ENCODE measurements at regions not wholly inside any gene's neighbourhood (a gene's known extent, or its start where the extent isn't known, plus 50 kb on each side); places are given as distances from the start of the nearest gene placed in this dataset.
A peak's percentile ranks its signal among the peaks of the same experiment; 100 is the strongest.

- DNase-seq (ENCODE audit: low read depth), result no peak
- no peak for TF ChIP-seq CTCF (conservative IDR thresholded peaks at IDR 0.05; ENCODE audit: low read depth, low read length)
- no peak overlapping the region for H3K4me3 ChIP-seq (ENCODE audit: low read length)
These were observed 106.5 kb upstream of the RAB11FIP2 start for GRCh38 chr10:118153287-118153686.

GRCh38 chr10:118151461-118151860 is 104.7 kb upstream of the RAB11FIP2 start:
- peak; percentile 59 for DNase-seq (ENCODE audit: low read depth)

GRCh38 chr10:118148247-118148646 is 101.5 kb upstream of the RAB11FIP2 start:
- no peak for TF ChIP-seq CTCF (conservative IDR thresholded peaks at IDR 0.05; ENCODE audit: low read depth, low read length)
- no peak overlapping the region for H3K4me3 ChIP-seq (ENCODE audit: low read length)
- DNase-seq (ENCODE audit: low read depth), result no peak

More at GRCh38 chr10:118151461-118151860, 104.7 kb upstream of the RAB11FIP2 start:
- no peak overlapping the region for H3K4me3 ChIP-seq (ENCODE audit: low read length)
- TF ChIP-seq CTCF (conservative IDR thresholded peaks at IDR 0.05; ENCODE audit: low read depth, low read length), result no peak

- H3K4me3 ChIP-seq (ENCODE audit: low read length), result no peak overlapping the region
- no peak for DNase-seq (ENCODE audit: low read depth)
- no peak for TF ChIP-seq CTCF (conservative IDR thresholded peaks at IDR 0.05; ENCODE audit: low read depth, low read length)
These were observed 98.5 kb upstream of the RAB11FIP2 start for GRCh38 chr10:118145256-118145655.

- DNase-seq (ENCODE audit: low read depth), result no peak
- TF ChIP-seq CTCF (conservative IDR thresholded peaks at IDR 0.05; ENCODE audit: low read depth, low read length), result no peak
- no peak overlapping the region for H3K4me3 ChIP-seq (ENCODE audit: low read length)
These were observed 94.7 kb upstream of the RAB11FIP2 start for GRCh38 chr10:118141471-118141870.

- TF ChIP-seq CTCF (conservative IDR thresholded peaks at IDR 0.05; ENCODE audit: low read depth, low read length), result no peak
- no peak overlapping the region for H3K4me3 ChIP-seq (ENCODE audit: low read length)
- DNase-seq (ENCODE audit: low read depth), result no peak
These were observed 92.6 kb upstream of the RAB11FIP2 start for GRCh38 chr10:118139321-118139720.

- no peak for TF ChIP-seq CTCF (conservative IDR thresholded peaks at IDR 0.05; ENCODE audit: low read depth, low read length)
- no peak overlapping the region for H3K4me3 ChIP-seq (ENCODE audit: low read length)
- DNase-seq (ENCODE audit: low read depth), result no peak
These were observed 81.9 kb upstream of the RAB11FIP2 start for GRCh38 chr10:118128675-118129074.

Measured in retinal pigment epithelial cell (primary cell).